ENCODE measurements at regions not wholly inside any gene's neighbourhood (a gene's known extent, or its start where the extent isn't known, plus 50 kb on each side); places are given as distances from the start of the nearest gene placed in this dataset.

DNA sequence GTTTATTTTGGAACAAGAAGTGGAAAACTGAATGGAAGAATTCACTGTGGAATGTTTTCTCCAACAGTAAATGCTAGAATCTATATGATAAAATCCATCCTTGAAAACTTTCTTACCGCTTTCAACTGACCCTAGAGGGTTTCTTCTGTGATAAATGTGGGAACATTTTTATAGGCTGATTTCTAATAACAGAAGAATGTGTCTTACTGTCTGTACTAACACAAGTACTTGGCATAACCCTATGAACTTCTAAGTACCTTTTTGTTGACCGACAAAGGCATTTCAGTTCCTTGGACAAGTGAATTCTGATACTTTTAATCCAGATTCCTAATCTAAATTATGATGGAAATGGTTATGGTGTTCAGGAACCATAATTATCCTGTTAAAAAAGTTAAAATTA, 1109.7 kb upstream of the FLRT2 start:
- no peak for DNase-seq
- WGBS (ENCODE audit: insufficient coverage): no CpG with 5 or more reads among the region's 2 CpGs
- no peaks in the 10 kb centered on the region for H3K36me3 ChIP-seq (ENCODE audit: control insufficient read depth, insufficient read depth, low read length)
- H3K4me3 ChIP-seq (ENCODE audit: low read length): no peak overlapping the region
- H3K27me3 ChIP-seq (ENCODE audit: control insufficient read depth, insufficient read depth, low read length): no peaks in the 10 kb centered on the region
- H3K4me3 Mint-ChIP-seq: no peak overlapping the region
- peaks cover 10 to 18% of the 10 kb centered on the region in 2 donors for H3K9me3 Mint-ChIP-seq
- no peaks in the 10 kb centered on the region for H3K4me1 ChIP-seq (ENCODE audit: control insufficient read depth, insufficient read depth, low read length)
- no peak for ATAC-seq
- no peak overlapping the region for H3K27ac Mint-ChIP-seq
- no peaks in the 10 kb centered on the region for H3K36me3 Mint-ChIP-seq
- no peaks in the 10 kb centered on the region for H3K27me3 Mint-ChIP-seq (ENCODE audit: low read depth in 2 of 2)
- TF ChIP-seq, protein P1, sequence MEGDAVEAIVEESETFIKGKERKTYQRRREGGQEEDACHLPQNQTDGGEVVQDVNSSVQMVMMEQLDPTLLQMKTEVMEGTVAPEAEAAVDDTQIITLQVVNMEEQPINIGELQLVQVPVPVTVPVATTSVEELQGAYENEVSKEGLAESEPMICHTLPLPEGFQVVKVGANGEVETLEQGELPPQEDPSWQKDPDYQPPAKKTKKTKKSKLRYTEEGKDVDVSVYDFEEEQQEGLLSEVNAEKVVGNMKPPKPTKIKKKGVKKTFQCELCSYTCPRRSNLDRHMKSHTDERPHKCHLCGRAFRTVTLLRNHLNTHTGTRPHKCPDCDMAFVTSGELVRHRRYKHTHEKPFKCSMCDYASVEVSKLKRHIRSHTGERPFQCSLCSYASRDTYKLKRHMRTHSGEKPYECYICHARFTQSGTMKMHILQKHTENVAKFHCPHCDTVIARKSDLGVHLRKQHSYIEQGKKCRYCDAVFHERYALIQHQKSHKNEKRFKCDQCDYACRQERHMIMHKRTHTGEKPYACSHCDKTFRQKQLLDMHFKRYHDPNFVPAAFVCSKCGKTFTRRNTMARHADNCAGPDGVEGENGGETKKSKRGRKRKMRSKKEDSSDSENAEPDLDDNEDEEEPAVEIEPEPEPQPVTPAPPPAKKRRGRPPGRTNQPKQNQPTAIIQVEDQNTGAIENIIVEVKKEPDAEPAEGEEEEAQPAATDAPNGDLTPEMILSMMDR (IDR thresholded peaks at IDR 0.05): no peak
- no peak overlapping the region for H3K27ac ChIP-seq (ENCODE audit: low read length)
- intact Hi-C loops (cut with micrococcal nuclease): no loop called here
- no peaks in the 10 kb centered on the region for H3K4me1 Mint-ChIP-seq
- peaks cover 12% of the 10 kb centered on the region for H3K9me3 ChIP-seq (ENCODE audit: control insufficient read depth, insufficient read depth, low read length)

DNA sequence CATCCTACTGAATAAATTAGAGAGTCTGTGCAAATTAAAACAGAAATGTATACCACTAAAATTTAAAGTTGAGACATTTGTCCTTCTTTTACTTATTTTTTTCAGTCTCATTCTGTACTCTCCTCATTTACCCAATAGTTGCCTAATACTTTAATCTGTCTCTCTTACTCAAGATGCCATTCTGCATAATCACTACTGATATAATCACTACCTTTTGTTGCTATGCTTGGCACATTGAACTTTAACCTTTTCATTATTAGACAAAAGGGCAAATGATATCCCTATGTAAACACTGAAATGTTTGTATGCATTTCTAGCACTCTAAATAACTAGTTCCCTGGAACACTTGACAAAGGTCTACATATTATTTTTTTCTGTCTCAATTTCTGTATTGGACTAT, 1108.3 kb upstream of the FLRT2 start:
- Mint-ChIP-seq H3K4me3 (no peak overlapping the region), H3K4me1 (no peaks in the 10 kb centered on the region), H3K27ac (no peak overlapping the region), H3K36me3 (no peaks in the 10 kb centered on the region), H3K9me3 (peaks cover 8 to 18% of the 10 kb centered on the region in 2 donors), H3K27me3 (ENCODE audit: low read depth in 2 of 2) (no peaks in the 10 kb centered on the region)
- Histone ChIP-seq H3K4me3 (ENCODE audit: low read length) (no peak overlapping the region), H3K9me3 (ENCODE audit: control insufficient read depth, insufficient read depth, low read length) (peaks cover 12% of the 10 kb centered on the region), H3K27ac (ENCODE audit: low read length) (no peak overlapping the region), H3K4me1 (ENCODE audit: control insufficient read depth, insufficient read depth, low read length) (no peaks in the 10 kb centered on the region), H3K27me3 (ENCODE audit: control insufficient read depth, insufficient read depth, low read length) (no peaks in the 10 kb centered on the region), H3K36me3 (ENCODE audit: control insufficient read depth, insufficient read depth, low read length) (no peaks in the 10 kb centered on the region)
- TF ChIP-seq, protein P1 (IDR thresholded peaks at IDR 0.05): no peak
- no peak for DNase-seq
- intact Hi-C loops (cut with micrococcal nuclease): no loop called here
- ATAC-seq: no peak

DNA sequence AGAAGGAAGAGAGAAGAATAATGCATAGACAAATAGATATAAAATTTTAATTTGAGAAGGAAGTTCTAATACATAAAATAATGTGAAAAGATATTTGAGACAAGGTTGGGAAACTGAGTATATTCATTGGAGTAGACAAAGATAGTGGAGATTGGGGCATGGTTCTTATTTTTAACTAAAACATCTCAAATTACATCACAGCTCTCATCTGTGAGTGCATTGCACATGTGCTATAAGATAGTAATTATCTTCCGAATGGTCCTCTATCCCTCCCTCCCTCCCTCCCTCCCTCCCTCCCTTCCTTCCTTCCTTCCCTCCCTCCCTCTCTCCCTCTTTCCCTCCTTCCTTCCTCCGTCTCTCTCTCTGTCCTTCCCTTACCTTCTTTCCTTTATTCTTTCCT, 1104.0 kb upstream of the FLRT2 start:
- Histone ChIP-seq H3K4me3 (ENCODE audit: low read length) (no peak overlapping the region), H3K36me3 (ENCODE audit: control insufficient read depth, insufficient read depth, low read length) (no peaks in the 10 kb centered on the region), H3K27ac (ENCODE audit: low read length) (no peak overlapping the region), H3K27me3 (ENCODE audit: control insufficient read depth, insufficient read depth, low read length) (no peaks in the 10 kb centered on the region), H3K4me1 (ENCODE audit: control insufficient read depth, insufficient read depth, low read length) (no peaks in the 10 kb centered on the region), H3K9me3 (ENCODE audit: control insufficient read depth, insufficient read depth, low read length) (peaks cover 3% of the 10 kb centered on the region)
- ATAC-seq (no peak), DNase-seq (no peak)
- no peaks in the 10 kb centered on the region for H3K27me3 Mint-ChIP-seq (ENCODE audit: low read depth in 2 of 2)
- no peak overlapping the region for H3K27ac Mint-ChIP-seq
- H3K36me3 Mint-ChIP-seq: no peaks in the 10 kb centered on the region
- WGBS (ENCODE audit: insufficient coverage): 80% methylated on average over 2 of the region's 2 CpGs
- H3K4me3 Mint-ChIP-seq: no peak overlapping the region
- intact Hi-C loops (cut with micrococcal nuclease): no loop called here
- H3K4me1 Mint-ChIP-seq: no peaks in the 10 kb centered on the region
- TF ChIP-seq, protein P1 (IDR thresholded peaks at IDR 0.05): no peak
- peaks cover 4 to 14% of the 10 kb centered on the region in 2 donors for H3K9me3 Mint-ChIP-seq

DNA sequence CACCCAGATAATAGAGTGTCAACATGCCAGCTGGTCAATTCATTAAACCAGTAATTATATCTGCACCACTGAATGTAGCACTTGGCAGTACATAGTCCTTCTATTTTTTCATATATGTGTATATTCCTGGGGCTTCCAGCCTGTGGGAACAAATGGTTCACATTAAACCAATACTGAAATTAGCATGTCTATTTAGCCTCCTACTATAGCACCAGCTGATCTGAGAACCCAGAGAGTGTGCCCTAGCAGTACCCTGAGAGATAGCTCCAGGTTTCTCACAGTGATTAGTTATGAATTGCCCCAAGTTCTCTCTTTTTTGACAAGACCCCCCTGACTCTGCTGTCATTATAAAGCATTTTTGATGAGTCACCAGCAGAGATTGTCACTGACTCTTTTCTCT, 1097.3 kb upstream of the FLRT2 start:
- H3K4me1 ChIP-seq (ENCODE audit: control insufficient read depth, insufficient read depth, low read length): no peaks in the 10 kb centered on the region
- no peak overlapping the region for H3K4me3 ChIP-seq (ENCODE audit: low read length)
- ATAC-seq: no peak
- H3K36me3 Mint-ChIP-seq: no peaks in the 10 kb centered on the region
- DNase-seq: no peak
- no peak overlapping the region for H3K27ac Mint-ChIP-seq
- no peaks in the 10 kb centered on the region for H3K36me3 ChIP-seq (ENCODE audit: control insufficient read depth, insufficient read depth, low read length)
- H3K27ac ChIP-seq (ENCODE audit: low read length): no peak overlapping the region
- no peaks in the 10 kb centered on the region for H3K27me3 Mint-ChIP-seq (ENCODE audit: low read depth in 2 of 2)
- peaks cover 4 to 20% of the 10 kb centered on the region in 2 donors for H3K9me3 Mint-ChIP-seq
- no peaks in the 10 kb centered on the region for H3K27me3 ChIP-seq (ENCODE audit: control insufficient read depth, insufficient read depth, low read length)
- intact Hi-C loops (cut with micrococcal nuclease): no loop called here
- H3K4me3 Mint-ChIP-seq: no peak overlapping the region
- H3K4me1 Mint-ChIP-seq: no peaks in the 10 kb centered on the region
- H3K9me3 ChIP-seq (ENCODE audit: control insufficient read depth, insufficient read depth, low read length): no peaks in the 10 kb centered on the region
- TF ChIP-seq, protein P1 (IDR thresholded peaks at IDR 0.05): no peak

Measured in natural killer cell (primary cell).